Glutamatergic neuron (in vitro differentiated cells): ENCODE measurements at regions not wholly inside any gene's neighbourhood (a gene's known extent, or its start where the extent isn't known, plus 50 kb on each side); places are given as distances from the start of the nearest gene placed in this dataset.

Experiments used
- DNase-seq: peaks from one replicate; pipeline ENCODE4 v3.0.0; 2022
- H3K27ac Mint-ChIP-seq: one replicate; pipeline ENCODE4 v1.8.0; 2020; ENCODE audit warnings: mild to moderate bottlenecking, mixed read lengths, inconsistent platforms; ENCODE audit not compliant: unreplicated experiment
- H3K27me3 Mint-ChIP-seq: one replicate; pipeline ENCODE4 v1.8.0; 2020; ENCODE audit warnings: mild to moderate bottlenecking, moderate library complexity, mixed read lengths, inconsistent platforms; ENCODE audit not compliant: unreplicated experiment
- H3K36me3 Mint-ChIP-seq: one replicate; pipeline ENCODE4 v1.8.0; 2020; ENCODE audit warnings: mild to moderate bottlenecking, mixed read lengths, inconsistent platforms; ENCODE audit not compliant: unreplicated experiment
- H3K4me1 Mint-ChIP-seq: one replicate; pipeline ENCODE4 v1.8.0; 2020; ENCODE audit warnings: mild to moderate bottlenecking, low read depth, mixed read lengths, inconsistent platforms; ENCODE audit not compliant: unreplicated experiment
- H3K4me3 Mint-ChIP-seq: one replicate; pipeline ENCODE4 v1.8.0; 2020; ENCODE audit warnings: mild to moderate bottlenecking, mixed read lengths, inconsistent platforms; ENCODE audit not compliant: unreplicated experiment
- H3K9me3 Mint-ChIP-seq: one replicate; pipeline ENCODE4 v1.8.0; 2020; ENCODE audit warnings: mild to moderate bottlenecking, moderate library complexity, mixed read lengths, inconsistent platforms; ENCODE audit not compliant: unreplicated experiment
- CTCF ChIP-seq: fragments of 200-600 bp; sonication (generic); IDR thresholded peaks from one replicate; pipeline ENCODE4 v1.5.0; 2021; ENCODE audit not compliant: partially characterized antibody, unreplicated experiment

GRCh38 chr11:122176651-122177050 lies 60.6 kb upstream of the BLID start:
- Mint-ChIP-seq H3K27me3 (no peaks in the 10 kb centered on the region), H3K4me3 (no peak overlapping the region), H3K4me1 (no peaks in the 10 kb centered on the region), H3K9me3 (no peaks in the 10 kb centered on the region), H3K36me3 (no peaks in the 10 kb centered on the region), H3K27ac (no peak overlapping the region)
- DNase-seq, result no peak
- TF ChIP-seq CTCF, result no peak

GRCh38 chr11:122175306-122175705 lies 59.3 kb upstream of the BLID start:
- TF ChIP-seq CTCF, result no peak
- no peaks in the 10 kb centered on the region for H3K36me3 Mint-ChIP-seq
- H3K27ac Mint-ChIP-seq, result no peak overlapping the region
- no peaks in the 10 kb centered on the region for H3K27me3 Mint-ChIP-seq
- H3K4me1 Mint-ChIP-seq, result no peaks in the 10 kb centered on the region
- no peaks in the 10 kb centered on the region for H3K9me3 Mint-ChIP-seq
- DNase-seq, result no peak
- no peak overlapping the region for H3K4me3 Mint-ChIP-seq

DNA sequence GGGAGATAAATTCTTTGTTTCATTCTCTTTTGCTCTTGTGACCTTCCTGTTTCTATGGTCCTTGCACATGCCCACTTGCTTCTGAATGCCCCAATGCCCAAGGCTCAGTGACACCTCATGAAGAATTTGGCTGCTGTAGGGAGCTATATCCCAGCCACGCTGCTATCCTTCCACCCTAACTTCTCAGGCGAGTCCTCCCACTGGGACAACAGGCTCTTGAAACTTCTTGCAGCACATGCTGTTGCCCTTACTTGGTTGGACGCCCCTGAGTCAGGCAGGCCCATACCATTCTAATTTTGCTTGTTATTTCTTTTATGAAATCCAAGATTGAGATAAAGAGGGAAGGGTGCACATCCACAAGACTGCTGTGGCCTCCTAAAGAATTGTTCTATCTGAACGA lies 57.6 kb upstream of the BLID start:
- Mint-ChIP-seq H3K9me3 (no peaks in the 10 kb centered on the region), H3K36me3 (no peaks in the 10 kb centered on the region)
- TF ChIP-seq CTCF, result no peak

DNA sequence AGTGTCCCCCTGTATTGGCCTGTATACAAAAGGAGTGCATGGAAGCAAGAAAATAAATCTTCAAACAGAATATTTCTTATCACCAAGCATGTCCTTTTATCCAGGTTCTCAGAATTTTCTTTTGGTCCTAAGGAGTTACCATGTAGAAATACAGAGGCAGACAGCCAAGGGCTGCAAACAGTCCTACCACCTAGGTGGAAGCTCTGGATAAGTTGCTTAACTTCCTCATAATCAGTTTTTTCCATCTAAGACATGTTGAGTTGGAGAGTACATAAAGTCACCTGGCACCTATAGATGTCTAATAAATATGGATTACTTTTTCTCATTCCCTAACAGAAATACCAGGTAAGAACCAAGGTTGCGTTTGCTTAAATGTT lies 57.0 kb upstream of the BLID start:
- no peak for DNase-seq
- Mint-ChIP-seq H3K36me3 (no peaks in the 10 kb centered on the region), H3K27me3 (no peaks in the 10 kb centered on the region), H3K27ac (no peak overlapping the region), H3K4me3 (no peak overlapping the region), H3K4me1 (no peaks in the 10 kb centered on the region), H3K9me3 (no peaks in the 10 kb centered on the region)
- no peak for TF ChIP-seq CTCF

More for the DNA sequence above, 57.6 kb upstream of the BLID start:
- H3K4me1 Mint-ChIP-seq, result no peaks in the 10 kb centered on the region
- no peak for DNase-seq
- no peak overlapping the region for H3K4me3 Mint-ChIP-seq
- H3K27ac Mint-ChIP-seq, result no peak overlapping the region
- no peaks in the 10 kb centered on the region for H3K27me3 Mint-ChIP-seq

DNA sequence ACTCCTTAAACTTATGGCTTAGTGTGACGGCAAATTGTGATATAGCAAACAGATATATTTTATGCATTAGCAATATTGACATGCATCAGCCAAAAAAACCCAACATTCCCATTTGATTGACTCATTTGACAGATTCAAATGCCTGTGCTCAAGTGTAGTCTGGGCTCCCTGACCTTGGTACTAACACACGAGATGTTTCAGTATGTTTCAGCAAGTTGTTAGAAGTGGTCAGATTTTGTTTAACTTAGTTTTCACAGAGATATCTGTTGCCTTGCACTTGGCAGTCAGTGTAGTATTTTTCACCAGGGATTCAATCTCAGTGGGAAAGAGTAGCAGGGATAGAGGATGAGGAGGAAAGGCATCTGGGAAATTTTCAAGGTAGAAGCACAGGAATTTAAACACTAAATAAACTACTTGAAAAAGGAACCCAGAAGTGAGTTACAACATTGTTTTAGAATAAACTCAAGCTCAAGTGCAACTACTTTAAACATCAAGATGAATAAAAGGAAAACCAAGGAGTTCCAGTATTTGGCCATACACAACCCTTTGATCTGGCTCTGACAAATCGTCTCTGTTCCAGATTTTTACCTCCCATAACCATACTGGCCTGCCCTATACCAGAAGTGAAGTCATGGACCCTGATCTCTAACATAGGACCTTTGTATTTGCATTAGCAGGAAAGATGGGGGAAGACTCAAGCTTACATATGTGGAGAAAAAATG lies 56.5 kb upstream of the BLID start:
- no peaks in the 10 kb centered on the region for H3K27me3 Mint-ChIP-seq
- no peak overlapping the region for H3K4me3 Mint-ChIP-seq
- no peaks in the 10 kb centered on the region for H3K36me3 Mint-ChIP-seq
- H3K9me3 Mint-ChIP-seq, result no peaks in the 10 kb centered on the region
- H3K4me1 Mint-ChIP-seq, result no peaks in the 10 kb centered on the region
- no peak for DNase-seq
- H3K27ac Mint-ChIP-seq, result no peak overlapping the region
- no peak for TF ChIP-seq CTCF
